Stimulated activated naive B cell treated with anti-CD40 and anti-IgM and Interleukin-4, amounts not matched to agents 10 μg/mL and 1 μg/mL and 100 μg/mL, for 72 hours (primary cell): ENCODE measurements at regions not wholly inside any gene's neighbourhood (a gene's known extent, or its start where the extent isn't known, plus 50 kb on each side); places are given as distances from the start of the nearest gene placed in this dataset.

Source experiments
- ATAC-seq, 2 donors: fragments of 150-1000 bp; cut with Tn5 transposase; replicated peaks; 2 replicates each; pipeline ENCODE4 v1.10.0; 2021; ENCODE audit warnings: moderate library complexity in 1 of 2
- DNase-seq: peaks from one replicate; pipeline ENCODE4 v3.0.0; 2021
- H3K27ac Mint-ChIP-seq: one replicate; pipeline ENCODE4 v1.8.0; 2022; ENCODE audit warnings: mild to moderate bottlenecking, mixed read lengths
- H3K27me3 Mint-ChIP-seq, 2 donors: one replicate each; pipeline ENCODE4 v1.8.0; 2022; ENCODE audit warnings: mixed read lengths in 2 of 2
- H3K36me3 Mint-ChIP-seq, 2 donors: one replicate each; pipeline ENCODE4 v1.8.0; 2022; ENCODE audit warnings: mixed read lengths in 2 of 2, mild to moderate bottlenecking in 1 of 2
- H3K4me1 Mint-ChIP-seq, 2 donors: one replicate each; pipeline ENCODE4 v1.8.0; 2022; ENCODE audit warnings: mixed read lengths in 2 of 2, mild to moderate bottlenecking in 1 of 2
- H3K4me3 Mint-ChIP-seq, 2 donors: one replicate each; pipeline ENCODE4 v1.8.0; 2022; ENCODE audit warnings: mild to moderate bottlenecking in 2 of 2, mixed read lengths in 2 of 2, moderate library complexity in 1 of 2
- H3K9me3 Mint-ChIP-seq, 2 donors: one replicate each; pipeline ENCODE4 v1.8.0; 2022; ENCODE audit warnings: mixed read lengths in 2 of 2, mild to moderate bottlenecking in 1 of 2

GRCh38 chr20:11304795-11305194 lies 612.9 kb upstream of the BTBD3 start:
- H3K27ac Mint-ChIP-seq: no peak overlapping the region
- H3K4me1 Mint-ChIP-seq: no peaks in the 10 kb centered on the region
- H3K36me3 Mint-ChIP-seq: no peaks in the 10 kb centered on the region
- H3K4me3 Mint-ChIP-seq: no peak overlapping the region
- no peaks in the 10 kb centered on the region for H3K27me3 Mint-ChIP-seq
- ATAC-seq (no peak), DNase-seq (no peak)
- H3K9me3 Mint-ChIP-seq: peaks cover 3 to 8% of the 10 kb centered on the region in 2 donors

- H3K36me3 Mint-ChIP-seq: no peaks in the 10 kb centered on the region
- H3K4me1 Mint-ChIP-seq: no peaks in the 10 kb centered on the region
- H3K9me3 Mint-ChIP-seq: peaks cover 3 to 8% of the 10 kb centered on the region in 2 donors
- no peak overlapping the region for H3K4me3 Mint-ChIP-seq
- H3K27me3 Mint-ChIP-seq: no peaks in the 10 kb centered on the region
- DNase-seq (no peak), ATAC-seq (no peak)
- H3K27ac Mint-ChIP-seq: no peak overlapping the region
Measured at GRCh38 chr20:11305406-11305805, 612.3 kb upstream of the BTBD3 start.

GRCh38 chr20:11311659-11312224 lies 606.0 kb upstream of the BTBD3 start:
- H3K4me3 Mint-ChIP-seq: no peak overlapping the region
- no peaks in the 10 kb centered on the region for H3K36me3 Mint-ChIP-seq
- DNase-seq (no peak), ATAC-seq (no peak)
- H3K4me1 Mint-ChIP-seq: no peaks in the 10 kb centered on the region
- peaks cover 3 to 4% of the 10 kb centered on the region in 2 donors for H3K9me3 Mint-ChIP-seq
- H3K27me3 Mint-ChIP-seq: no peaks in the 10 kb centered on the region
- H3K27ac Mint-ChIP-seq: no peak overlapping the region

GRCh38 chr20:11315525-11315924 lies 602.2 kb upstream of the BTBD3 start:
- Mint-ChIP-seq H3K9me3 (peaks cover 7 to 11% of the 10 kb centered on the region in 2 donors), H3K4me3 (no peak overlapping the region), H3K36me3 (no peaks in the 10 kb centered on the region), H3K4me1 (no peaks in the 10 kb centered on the region), H3K27me3 (no peaks in the 10 kb centered on the region), H3K27ac (no peak overlapping the region)
- no peak for DNase-seq
- ATAC-seq: no peak

GRCh38 chr20:11316244-11316643 lies 601.4 kb upstream of the BTBD3 start:
- Mint-ChIP-seq H3K4me1 (no peaks in the 10 kb centered on the region), H3K27me3 (no peaks in the 10 kb centered on the region), H3K4me3 (no peak overlapping the region), H3K36me3 (no peaks in the 10 kb centered on the region), H3K9me3 (peaks cover 7 to 15% of the 10 kb centered on the region in 2 donors), H3K27ac (no peak overlapping the region)
- DNase-seq (no peak), ATAC-seq (no peak)

- H3K27me3 Mint-ChIP-seq: no peaks in the 10 kb centered on the region
- ATAC-seq (no peak), DNase-seq (no peak)
- H3K9me3 Mint-ChIP-seq: peaks cover 8 to 19% of the 10 kb centered on the region in 2 donors
- no peaks in the 10 kb centered on the region for H3K36me3 Mint-ChIP-seq
- no peak overlapping the region for H3K27ac Mint-ChIP-seq
- H3K4me1 Mint-ChIP-seq: no peaks in the 10 kb centered on the region
- no peak overlapping the region for H3K4me3 Mint-ChIP-seq
Measured at GRCh38 chr20:11320033-11320432, 597.7 kb upstream of the BTBD3 start.

GRCh38 chr20:11323816-11324215 lies 593.9 kb upstream of the BTBD3 start:
- H3K36me3 Mint-ChIP-seq: no peaks in the 10 kb centered on the region
- H3K27me3 Mint-ChIP-seq: no peaks in the 10 kb centered on the region
- no peaks in the 10 kb centered on the region for H3K4me1 Mint-ChIP-seq
- peaks cover 10 to 12% of the 10 kb centered on the region in 2 donors for H3K9me3 Mint-ChIP-seq
- no peak overlapping the region for H3K27ac Mint-ChIP-seq
- ATAC-seq (no peak), DNase-seq (no peak)
- no peak overlapping the region for H3K4me3 Mint-ChIP-seq

GRCh38 chr20:11324990-11325389 lies 592.7 kb upstream of the BTBD3 start:
- no peaks in the 10 kb centered on the region for H3K4me1 Mint-ChIP-seq
- H3K27me3 Mint-ChIP-seq: no peaks in the 10 kb centered on the region
- no peak overlapping the region for H3K27ac Mint-ChIP-seq
- ATAC-seq: no peak
- no peaks in the 10 kb centered on the region for H3K36me3 Mint-ChIP-seq
- H3K4me3 Mint-ChIP-seq: no peak overlapping the region
- peaks cover 10 to 12% of the 10 kb centered on the region in 2 donors for H3K9me3 Mint-ChIP-seq
- no peak for DNase-seq

- H3K4me1 Mint-ChIP-seq: no peaks in the 10 kb centered on the region
- no peak overlapping the region for H3K27ac Mint-ChIP-seq
- H3K4me3 Mint-ChIP-seq: no peak overlapping the region
- H3K9me3 Mint-ChIP-seq: peaks cover 7 to 9% of the 10 kb centered on the region in 2 donors
- no peak for ATAC-seq
- no peak for DNase-seq
- no peaks in the 10 kb centered on the region for H3K36me3 Mint-ChIP-seq
- no peaks in the 10 kb centered on the region for H3K27me3 Mint-ChIP-seq
Measured at GRCh38 chr20:11328839-11329238, 588.9 kb upstream of the BTBD3 start.

- no peaks in the 10 kb centered on the region for H3K4me1 Mint-ChIP-seq
- ATAC-seq (no peak), DNase-seq (no peak)
- H3K9me3 Mint-ChIP-seq: peaks cover 7 to 9% of the 10 kb centered on the region in 2 donors
- no peaks in the 10 kb centered on the region for H3K36me3 Mint-ChIP-seq
- H3K27me3 Mint-ChIP-seq: no peaks in the 10 kb centered on the region
- H3K27ac Mint-ChIP-seq: no peak overlapping the region
- no peak overlapping the region for H3K4me3 Mint-ChIP-seq
Measured at GRCh38 chr20:11329271-11329670, 588.4 kb upstream of the BTBD3 start.

GRCh38 chr20:11331096-11331495 lies 586.6 kb upstream of the BTBD3 start:
- DNase-seq: no peak
- no peaks in the 10 kb centered on the region for H3K36me3 Mint-ChIP-seq
- H3K27ac Mint-ChIP-seq: no peak overlapping the region
- H3K4me1 Mint-ChIP-seq: no peaks in the 10 kb centered on the region
- no peak for ATAC-seq
- H3K9me3 Mint-ChIP-seq: peaks cover 5 to 6% of the 10 kb centered on the region in 2 donors
- H3K27me3 Mint-ChIP-seq: no peaks in the 10 kb centered on the region
- no peak overlapping the region for H3K4me3 Mint-ChIP-seq

- Mint-ChIP-seq H3K4me1 (no peaks in the 10 kb centered on the region), H3K27me3 (no peaks in the 10 kb centered on the region), H3K9me3 (peaks cover 5 to 6% of the 10 kb centered on the region in 2 donors), H3K4me3 (no peak overlapping the region), H3K36me3 (no peaks in the 10 kb centered on the region), H3K27ac (no peak overlapping the region)
- no peak for ATAC-seq
- DNase-seq: no peak
Measured at GRCh38 chr20:11332381-11332780, 585.3 kb upstream of the BTBD3 start.

GRCh38 chr20:11333634-11334033 lies 584.1 kb upstream of the BTBD3 start:
- Mint-ChIP-seq H3K27me3 (no peaks in the 10 kb centered on the region), H3K4me1 (no peaks in the 10 kb centered on the region), H3K4me3 (no peak overlapping the region), H3K9me3 (peaks cover 4 to 6% of the 10 kb centered on the region in 2 donors), H3K36me3 (no peaks in the 10 kb centered on the region), H3K27ac (no peak overlapping the region)
- ATAC-seq (no peak), DNase-seq (no peak)

GRCh38 chr20:11337361-11338130 lies 580.1 kb upstream of the BTBD3 start:
- Mint-ChIP-seq H3K36me3 (no peaks in the 10 kb centered on the region), H3K27ac (no peak overlapping the region), H3K4me3 (no peak overlapping the region), H3K27me3 (no peaks in the 10 kb centered on the region), H3K9me3 (peaks cover 2 to 6% of the 10 kb centered on the region in 2 donors), H3K4me1 (no peaks in the 10 kb centered on the region)
- ATAC-seq: no peak
- DNase-seq: no peak

- no peak for DNase-seq
- Mint-ChIP-seq H3K27ac (no peak overlapping the region), H3K4me1 (no peaks in the 10 kb centered on the region), H3K36me3 (no peaks in the 10 kb centered on the region), H3K4me3 (no peak overlapping the region), H3K9me3 (peaks cover 0 to 2% of the 10 kb centered on the region in 2 donors), H3K27me3 (no peaks in the 10 kb centered on the region)
- no peak for ATAC-seq
Measured at GRCh38 chr20:11338496-11339306, 579.0 kb upstream of the BTBD3 start.
